MM.1S (cell line): ENCODE measurements at regions not wholly inside any gene's neighbourhood (a gene's known extent, or its start where the extent isn't known, plus 50 kb on each side); places are given as distances from the start of the nearest gene placed in this dataset.

Experiments
- CTCF ChIP-seq: fragments of 300-600 bp; sonication (generic); IDR thresholded peaks from 2 replicates; pipeline ENCODE4 v1.5.1; 2016; ENCODE audit warnings: antibody characterized with exemption, low read length, mixed read lengths
- EZH2 ChIP-seq: fragments of 300-600 bp; sonication (generic); optimal IDR thresholded peaks from 2 replicates; pipeline ENCODE3; 2017; ENCODE audit warnings: low read depth, mild to moderate bottlenecking, antibody characterized with exemption, low read length, mixed read lengths

GRCh38 chrX:113529426-113530013 lies 688.9 kb upstream of the AMOT start:
- TF ChIP-seq CTCF (no peak), EZH2 (no peak)
